ENCODE measurements at regions not wholly inside any gene's neighbourhood (a gene's known extent, or its start where the extent isn't known, plus 50 kb on each side); places are given as distances from the start of the nearest gene placed in this dataset.
"Not testable (repeated sequence)": the region's sequence is repeated elsewhere in the genome, so short reads cannot be mapped to it uniquely, and the experiment has no call there.

DNA sequence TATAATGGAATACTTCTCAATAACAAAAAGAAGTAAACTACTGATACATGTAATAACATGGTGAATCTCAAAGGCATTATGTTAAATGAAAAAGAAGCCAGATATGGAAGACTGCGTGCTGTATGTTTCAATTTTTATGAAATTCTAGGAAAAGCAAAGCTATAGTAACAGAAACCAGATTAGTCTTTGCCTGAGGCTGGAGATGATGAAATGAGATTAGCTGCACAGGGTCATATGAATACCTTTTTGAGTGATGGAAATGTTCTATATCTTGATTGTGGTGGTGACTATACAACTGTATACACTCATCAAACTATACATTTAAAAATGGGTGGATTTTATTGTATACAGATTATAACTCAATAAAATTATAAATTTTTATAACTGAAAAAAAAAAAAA is 113.5 kb downstream of the TMEM30B start:
- no peak for DNase-seq (ENCODE audit: low spot score)

DNA sequence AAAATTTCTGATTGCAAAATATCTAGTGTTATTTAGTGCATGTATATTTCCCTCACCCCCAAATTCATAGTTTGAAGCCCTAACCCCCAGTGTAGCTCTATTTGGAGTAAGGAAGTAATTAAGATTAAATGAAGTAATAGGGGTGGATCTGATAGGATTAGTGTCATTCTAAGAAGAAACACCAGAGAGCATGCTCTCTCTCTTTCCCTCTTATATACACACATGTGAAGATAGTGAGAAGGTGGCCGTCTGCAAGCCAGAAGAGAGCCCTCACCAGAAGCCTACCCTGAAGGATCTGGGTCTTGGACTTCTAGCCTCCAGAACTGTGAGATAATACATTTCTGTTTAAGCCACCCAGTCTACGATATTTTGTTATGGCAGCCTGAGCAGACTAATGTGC is 120.3 kb downstream of the TMEM30B start:
- DNase-seq (ENCODE audit: low spot score), result no peak

DNA sequence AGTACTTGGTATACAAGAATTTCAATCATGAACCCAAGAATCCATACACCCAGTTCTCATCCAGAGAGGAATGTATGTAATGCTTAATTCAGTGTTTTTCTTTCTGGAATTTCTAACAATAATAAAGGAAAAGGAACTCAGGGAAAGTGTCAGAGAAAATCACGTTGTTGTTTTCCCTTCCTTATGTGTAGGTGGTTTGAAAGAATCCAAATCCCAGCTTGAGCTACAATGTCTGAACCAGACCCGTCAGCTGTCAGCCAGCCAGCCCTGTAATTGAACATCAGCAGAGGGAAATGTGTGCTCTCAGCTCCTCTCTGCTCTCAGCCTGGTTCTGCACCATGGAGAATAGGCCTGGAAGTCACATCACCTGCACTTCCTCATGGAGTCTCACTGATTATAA is 126.5 kb downstream of the TMEM30B start:
- no peak for DNase-seq (ENCODE audit: low spot score)

DNA sequence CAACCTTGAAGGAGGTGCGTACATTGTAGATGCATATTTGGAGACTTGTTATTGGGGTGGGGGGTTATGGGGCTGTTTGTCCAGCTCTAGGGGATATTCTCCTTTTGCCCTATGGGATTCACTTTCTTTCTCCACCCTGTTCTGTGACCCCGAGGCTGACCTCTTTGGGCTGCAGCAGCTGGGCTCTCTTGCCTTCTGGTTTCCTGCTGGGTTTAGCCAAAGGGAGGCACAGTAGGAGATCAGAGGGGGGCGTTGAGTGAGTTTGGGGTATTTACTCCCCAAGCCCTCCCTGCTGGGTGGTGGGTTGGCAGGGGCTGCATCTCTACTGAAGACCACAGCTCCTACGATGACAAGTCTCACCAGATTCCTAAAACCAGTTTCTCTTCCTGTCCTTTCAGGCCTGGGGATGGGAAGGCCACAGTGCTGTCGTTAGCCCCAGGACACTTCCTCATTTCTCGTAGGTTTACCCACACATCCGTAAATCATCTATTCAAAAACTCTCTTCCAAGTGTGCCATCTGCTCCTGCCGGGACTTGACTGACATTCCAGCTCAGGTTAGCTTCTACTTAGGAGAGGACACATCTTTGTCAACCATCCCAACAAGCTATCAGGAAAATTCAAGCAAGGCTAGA is 127.1 kb downstream of the TMEM30B start:
- DNase-seq (ENCODE audit: low spot score), result no peak

DNA sequence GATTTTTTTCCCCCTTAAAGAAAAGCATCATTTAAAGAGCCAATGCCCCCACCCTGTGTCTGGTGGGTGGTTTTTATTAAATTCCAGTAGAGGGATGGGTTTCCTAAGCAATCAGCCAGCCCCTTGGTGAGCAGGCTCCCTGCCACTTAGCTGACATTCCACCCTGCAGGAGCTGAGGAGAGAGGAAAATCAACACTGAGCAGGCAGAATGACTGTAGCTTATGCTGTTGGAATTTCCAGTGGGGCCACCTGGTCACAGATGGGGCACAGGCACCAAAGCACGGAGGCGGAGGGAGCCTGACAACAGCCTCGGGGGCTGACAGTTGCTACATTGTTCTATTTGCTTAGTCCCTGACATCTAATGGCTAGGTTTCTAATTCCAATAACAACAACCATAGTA is 127.7 kb downstream of the TMEM30B start:
- DNase-seq (ENCODE audit: low spot score), result no peak

DNA sequence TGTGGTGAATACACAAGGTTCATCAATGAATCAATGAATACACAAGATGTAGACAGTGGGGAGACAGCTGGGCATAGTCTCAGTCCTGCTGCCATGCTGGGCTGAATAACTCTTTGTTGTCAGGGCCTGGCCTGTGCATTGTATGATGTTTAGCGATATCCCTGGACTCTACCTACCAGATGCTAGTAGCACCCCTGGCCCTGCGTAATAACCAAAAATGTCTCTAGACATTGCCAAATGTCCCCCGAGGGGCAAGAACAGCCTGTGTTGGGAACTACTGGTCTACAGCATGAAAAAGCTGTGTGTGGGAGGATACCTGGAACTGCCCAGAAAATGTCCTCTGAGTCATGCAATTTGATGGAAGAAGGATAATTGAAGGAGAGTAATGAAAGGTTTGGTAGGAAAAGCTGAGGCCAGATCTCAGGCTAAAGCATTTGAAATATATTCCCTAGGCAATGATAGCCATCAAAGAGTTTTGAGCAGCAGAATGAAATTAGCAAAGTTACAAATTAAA is 128.2 kb downstream of the TMEM30B start:
- DNase-seq (ENCODE audit: low spot score), result no peak

DNA sequence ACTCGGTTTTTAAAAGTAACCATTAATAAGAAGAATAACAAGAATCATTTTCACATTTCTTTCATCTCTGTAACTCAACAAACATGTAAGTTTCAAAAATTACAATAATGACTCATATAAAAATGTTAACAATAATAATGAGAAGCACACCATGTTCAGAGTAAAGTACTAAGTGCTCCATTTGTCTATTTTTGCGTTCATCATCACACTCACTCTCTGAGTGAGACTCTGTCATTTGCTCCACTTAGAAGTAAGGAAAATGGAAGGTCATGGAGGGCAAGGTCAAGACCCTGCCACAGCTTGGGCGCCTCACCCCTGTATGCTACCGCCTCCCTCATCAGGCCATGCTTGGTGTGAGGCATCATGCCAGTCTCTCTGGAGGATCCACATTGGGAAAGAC is 129.9 kb downstream of the TMEM30B start:
- DNase-seq (ENCODE audit: low spot score), result no peak

DNA sequence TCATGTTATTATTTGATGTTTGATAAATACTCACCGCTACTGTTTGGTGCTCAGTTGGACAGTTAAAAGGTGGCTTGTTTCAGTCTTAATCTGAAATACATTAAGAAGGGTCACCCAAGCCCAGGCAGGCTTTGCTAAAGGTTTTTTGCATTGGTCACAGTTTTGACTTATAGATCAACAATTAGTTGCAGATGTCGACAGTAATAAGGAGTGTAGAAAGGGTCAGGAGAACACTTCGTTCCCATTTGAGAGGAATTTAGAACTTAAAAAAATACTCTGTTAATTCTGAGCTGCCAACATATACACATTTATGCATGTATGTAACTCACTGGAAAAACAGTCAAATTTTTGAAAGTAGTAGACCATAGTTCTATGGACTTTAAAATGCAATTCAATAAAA is 130.3 kb downstream of the TMEM30B start:
- DNase-seq (ENCODE audit: low spot score), result no peak

DNA sequence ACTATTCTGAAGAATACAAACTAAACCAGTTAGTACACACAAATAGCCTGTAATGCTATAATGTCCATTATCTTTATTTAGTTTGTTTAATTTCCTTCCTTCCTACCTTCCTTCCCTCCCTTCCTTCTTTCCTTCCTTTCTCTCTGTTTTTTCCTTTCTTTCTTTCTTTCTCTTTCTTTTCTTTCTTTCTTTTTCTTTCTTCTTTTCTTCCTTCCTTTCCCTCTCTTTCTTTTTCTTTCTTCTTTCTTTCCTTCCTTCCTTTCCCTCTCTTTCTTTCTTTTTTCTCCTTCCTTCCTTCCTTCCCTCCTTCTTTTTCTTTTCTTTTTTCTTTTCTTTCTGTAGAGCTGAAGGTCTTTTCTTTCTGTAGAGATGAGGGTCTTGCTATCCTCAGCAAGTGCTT is 131.2 kb downstream of the TMEM30B start:
- DNase-seq (ENCODE audit: low spot score), result no peak

DNA sequence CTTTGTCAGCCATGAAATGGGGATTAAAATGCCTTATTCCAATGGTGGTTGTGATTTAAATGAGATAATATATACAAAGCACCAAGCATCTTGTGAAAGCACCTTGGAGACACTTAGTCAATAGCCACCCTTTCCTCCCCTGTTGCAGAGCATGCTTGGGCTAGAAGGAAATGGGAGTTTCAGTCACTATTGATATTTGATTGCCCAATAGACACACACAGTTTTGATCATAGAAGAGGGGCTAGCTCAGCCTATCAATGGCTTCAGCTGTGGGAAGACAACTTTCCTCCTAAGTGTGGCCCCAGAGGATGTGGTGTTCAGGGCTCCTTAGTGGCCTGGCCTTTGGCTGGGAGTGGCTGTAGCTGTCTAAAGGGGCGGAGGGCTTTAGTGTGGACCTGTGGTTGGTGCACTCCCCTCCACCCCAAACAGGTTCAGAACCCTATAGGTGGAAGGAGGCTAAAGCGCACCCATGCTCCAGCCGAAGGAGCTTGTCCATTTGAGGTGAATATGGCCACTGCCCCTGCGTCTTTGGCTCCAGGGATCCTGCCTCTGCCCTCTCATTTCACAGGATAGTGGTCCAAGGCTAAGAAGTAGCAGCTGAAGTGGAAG is 132.3 kb downstream of the TMEM30B start:
- no peak for DNase-seq (ENCODE audit: low spot score)

DNA sequence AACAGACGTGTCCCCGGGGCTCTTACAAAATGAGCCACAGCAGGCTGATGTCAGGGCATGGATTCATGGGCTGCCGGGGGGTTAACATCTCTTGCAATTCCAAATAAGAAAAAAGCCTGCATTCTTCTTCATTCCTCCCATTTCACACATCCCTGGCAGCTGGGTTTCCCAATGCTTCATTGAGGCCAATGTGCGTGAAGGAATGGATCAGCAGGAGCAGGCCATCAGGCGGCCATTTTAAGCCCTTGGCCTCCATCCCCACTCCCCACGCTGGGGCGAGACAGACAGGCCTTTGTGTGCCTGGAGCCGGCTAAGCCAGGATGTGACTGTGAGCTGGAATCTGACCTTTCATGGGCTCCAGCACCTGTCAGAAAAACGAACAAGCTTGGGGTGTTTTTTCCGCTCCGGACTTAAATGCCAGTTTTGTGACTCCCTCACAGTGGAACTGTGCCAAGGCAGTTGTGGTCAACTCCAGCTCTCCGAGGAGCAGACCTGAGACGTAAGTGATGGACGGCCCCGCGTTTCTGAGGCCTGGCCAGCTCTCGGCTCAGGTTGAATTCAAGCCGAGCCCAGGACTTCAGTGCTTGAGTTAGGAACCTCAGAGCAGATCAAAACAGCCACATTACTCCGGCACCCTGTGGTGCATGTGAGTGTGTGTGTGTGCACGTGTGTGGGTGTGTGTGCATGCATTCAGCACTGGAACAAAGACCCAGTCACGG is 133.1 kb downstream of the TMEM30B start:
- DNase-seq (ENCODE audit: low spot score), result no peak

DNA sequence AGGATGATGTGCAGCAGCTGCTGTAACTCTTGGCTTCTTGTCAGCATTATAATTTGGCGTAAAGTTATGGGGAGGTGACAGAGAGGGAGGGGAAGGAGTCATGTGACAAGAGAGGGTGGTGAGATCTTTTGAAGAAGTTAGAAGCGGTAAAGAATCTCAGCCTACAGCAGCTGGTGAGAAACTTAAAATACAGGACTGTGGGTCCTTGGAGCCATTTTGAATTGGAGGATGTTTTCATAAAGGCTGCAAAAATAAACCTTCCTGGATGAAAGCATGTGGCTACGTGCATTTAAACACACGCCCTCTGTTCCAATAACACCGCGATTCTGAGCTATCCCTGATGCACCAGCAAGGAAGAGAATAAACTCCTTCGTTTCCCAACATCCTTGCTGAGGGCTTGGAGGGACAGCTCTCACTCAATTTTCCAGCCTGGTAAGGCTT is 133.7 kb downstream of the TMEM30B start:
- DNase-seq (ENCODE audit: low spot score), result no peak

DNA sequence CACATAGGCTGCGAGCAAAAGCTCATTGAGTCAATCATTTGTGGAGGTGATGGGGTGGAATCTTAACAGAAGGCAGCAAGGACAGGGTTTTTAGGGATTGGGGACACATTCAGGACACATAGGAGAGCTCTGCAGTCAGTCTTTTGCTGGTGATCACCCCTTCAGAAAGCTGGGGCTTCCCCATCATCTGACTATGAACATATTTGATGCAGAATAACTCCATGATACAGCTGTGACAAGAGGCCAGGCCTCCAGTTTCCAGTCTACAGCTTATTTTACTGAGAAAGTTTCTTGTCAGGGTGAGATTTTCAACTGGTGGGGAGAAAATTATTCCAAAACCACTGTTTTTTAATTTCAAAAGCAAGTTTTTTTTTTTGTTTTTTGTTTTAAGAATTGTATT is 134.2 kb downstream of the TMEM30B start:
- DNase-seq (ENCODE audit: low spot score), result no peak

DNA sequence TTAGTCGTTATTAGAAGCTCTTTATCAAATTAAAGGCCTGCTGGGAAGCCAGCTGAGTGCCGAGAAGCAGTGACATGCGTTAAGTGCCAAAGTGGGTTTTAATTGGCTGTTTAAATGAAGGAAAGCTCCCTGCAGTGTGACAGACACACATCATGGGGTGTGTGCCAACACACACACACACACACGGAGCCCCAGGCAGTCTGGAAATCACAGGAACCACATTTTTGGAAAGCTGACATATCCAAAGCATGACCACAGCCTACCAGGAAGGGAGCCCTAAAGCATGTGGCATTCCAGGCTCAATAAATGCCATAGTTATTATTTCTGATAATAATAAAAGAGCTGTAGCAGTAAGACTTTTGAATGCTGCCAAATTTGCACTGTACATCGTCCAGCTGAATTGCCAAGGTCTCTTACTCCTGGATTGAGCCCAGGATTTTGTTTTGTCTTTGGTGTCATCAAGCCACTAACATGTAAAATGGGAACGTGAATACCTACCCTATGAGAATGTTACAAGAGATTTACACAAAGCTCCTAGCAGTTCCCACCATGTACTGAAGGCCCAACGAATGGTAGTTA is 135.1 kb downstream of the TMEM30B start:
- DNase-seq (ENCODE audit: low spot score), result no peak

DNA sequence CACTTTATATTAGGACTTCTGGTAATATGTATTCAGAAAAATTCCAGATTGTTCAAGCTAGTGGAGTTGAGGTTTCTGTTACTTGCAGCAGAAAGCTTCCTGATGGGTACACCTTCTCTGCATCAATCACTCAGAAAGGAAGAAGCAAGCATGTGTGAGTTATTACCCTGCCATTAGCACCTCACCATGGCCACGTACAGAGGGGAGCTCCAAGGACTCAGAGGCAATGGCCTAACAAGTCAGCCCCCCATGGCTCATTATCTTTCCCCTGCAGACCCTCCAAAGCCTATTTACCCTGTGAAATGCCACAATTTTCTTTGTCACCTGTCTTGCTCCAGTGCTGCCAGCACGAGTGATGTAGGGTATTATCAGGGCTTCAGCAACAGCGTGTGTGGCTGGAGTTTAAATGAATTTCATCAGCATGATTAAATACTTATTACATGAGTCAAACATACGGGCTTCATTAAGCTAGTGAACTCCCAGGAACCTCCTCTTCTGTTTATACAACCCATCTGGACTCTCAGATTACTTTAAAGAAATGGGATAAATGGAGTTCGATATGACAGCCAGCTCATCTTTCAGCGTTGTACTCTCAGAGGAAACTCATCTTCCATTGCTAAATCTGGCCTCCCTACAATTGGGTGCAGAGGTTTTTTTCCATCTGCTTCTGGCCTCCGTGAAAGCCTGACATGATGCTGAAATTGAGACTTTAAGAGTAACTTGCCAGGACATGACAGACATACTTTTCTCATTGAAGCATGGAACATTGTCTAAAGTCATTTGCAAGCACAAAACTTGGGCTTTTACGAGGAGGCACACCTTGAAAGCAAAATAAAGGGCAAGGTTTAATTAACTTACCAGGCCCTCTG is 135.9 kb downstream of the TMEM30B start:
- no peak for DNase-seq (ENCODE audit: low spot score)

DNA sequence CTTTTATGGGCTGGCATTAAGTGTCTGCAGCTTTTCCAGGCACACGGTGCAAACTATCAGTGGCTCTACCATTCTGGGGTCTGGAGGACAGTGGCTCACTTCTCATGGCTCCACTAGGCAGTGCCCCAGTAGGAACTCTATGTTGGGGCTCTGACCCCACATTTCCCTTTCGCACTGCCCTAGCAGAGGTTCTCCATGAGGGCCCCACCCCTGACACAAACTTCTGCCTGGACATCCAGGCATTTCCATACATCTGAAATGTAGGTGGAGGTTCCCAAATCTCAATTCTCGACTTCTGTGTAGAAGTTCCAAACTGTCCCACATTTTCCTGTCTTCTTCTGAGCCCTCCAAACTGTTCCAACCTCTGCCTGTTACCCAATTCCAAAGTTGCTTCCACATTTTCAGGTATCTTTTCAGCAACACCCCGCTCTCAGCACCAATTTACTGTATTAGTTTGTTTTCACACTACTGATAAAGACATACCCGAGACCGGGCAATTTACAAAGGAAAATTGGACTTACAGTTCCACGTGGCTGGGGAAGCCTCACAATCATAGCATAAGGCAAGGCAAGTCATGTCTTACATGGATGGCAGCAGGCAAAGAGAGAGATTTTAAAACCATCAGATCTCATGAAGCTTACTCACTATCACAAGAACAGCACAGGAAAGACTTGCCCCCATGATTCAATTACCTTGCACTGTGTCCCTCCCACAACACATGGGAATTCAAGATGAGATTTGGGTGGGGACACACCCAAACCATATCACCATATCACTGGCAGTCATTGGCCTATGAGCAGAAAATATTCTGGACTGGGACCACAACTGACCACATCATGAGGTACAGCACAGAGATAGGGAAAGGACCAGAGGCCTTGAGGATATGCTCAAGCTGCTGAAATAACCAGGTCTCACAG is 136.8 kb downstream of the TMEM30B start:
- DNase-seq (ENCODE audit: low spot score), result not testable (repeated sequence)

DNA sequence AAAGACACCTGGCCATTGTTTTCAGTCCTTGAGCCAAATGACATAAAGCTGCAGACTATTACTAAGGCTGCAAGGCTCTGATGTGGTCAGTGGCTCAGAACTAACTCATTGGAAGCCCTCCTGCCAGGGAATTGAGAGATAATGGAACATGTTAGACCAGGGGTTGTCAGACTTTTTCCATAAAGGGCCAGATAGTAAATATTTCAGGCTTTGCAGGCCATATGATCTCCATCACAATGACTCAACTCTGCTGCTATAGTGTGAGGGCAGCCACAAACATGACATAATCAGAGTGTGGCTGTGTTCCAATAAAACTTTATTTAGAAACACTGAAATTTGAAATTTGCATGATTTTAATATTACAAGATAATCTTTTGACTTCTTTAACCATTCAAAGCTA is 140.3 kb downstream of the TMEM30B start:
- DNase-seq (ENCODE audit: low spot score), result no peak

DNA sequence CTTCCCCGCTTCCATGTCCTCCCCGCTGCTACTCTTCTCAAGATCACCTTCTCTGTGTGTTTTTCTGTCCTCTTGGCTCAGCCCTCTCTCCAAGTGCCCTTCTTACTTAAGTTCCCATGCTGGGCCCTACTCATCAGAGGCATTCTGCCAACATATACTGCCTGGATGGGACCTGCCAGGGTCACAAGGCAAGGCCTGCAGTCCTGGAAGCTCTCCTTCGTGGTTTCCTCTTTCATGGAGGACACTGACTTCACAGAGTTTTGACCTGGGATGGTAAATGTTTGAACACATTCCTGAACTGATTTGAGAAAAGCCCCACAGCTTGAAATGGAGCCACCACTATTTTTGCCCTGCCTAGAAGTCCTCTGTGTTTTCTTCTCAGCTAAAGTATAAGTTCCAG is 140.9 kb downstream of the TMEM30B start:
- no peak for DNase-seq (ENCODE audit: low spot score)

DNA sequence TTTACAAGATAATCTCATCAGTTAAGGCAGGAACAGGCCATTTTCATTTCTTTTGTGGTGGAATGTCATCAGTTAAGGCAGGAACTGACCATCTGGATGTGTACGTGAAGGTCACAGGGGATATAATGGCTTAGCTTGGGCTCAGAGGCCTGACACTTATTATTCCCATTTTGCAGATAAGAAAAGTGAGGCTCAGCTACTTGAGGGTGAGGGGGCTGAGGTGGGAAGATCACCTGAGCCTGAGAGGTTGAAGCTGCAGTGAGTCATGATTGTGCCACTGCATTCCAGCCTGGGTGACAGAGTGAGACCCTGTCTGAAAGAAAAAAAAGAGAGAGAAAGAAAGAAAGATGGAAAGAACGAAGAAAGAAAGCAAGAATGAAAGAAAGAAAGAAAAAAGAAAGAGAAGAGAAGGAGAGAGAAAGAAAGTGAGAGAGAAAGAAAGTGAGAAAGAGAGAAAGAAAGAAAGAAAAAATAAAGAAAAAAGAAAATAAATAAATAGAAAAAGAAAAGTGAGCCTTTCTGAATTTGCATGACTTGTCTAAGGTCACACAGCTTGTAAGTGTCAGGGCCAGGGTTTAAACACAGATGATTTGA is 142.0 kb downstream of the TMEM30B start:
- no peak for DNase-seq (ENCODE audit: low spot score)

DNA sequence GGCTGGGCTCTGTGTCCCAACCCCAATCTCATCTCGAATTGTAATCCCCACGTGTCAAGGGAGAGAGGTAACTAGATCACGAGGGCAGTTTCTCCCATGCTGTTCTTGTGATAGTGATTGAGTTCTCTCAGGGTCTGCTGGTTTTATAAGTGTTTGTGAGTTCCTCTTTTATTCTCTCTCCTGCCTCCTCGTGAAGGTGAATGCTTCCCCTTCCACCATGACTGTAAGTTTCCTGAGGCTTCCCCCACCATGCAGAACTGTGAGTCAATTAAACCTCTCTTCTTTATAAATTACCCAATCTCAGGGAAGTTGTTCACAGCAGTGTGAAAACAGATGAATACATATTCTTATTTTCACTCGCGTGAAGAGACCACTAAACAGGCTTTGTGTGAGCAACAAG is 148.2 kb downstream of the TMEM30B start:
- DNase-seq (ENCODE audit: low spot score), result no peak

DNA sequence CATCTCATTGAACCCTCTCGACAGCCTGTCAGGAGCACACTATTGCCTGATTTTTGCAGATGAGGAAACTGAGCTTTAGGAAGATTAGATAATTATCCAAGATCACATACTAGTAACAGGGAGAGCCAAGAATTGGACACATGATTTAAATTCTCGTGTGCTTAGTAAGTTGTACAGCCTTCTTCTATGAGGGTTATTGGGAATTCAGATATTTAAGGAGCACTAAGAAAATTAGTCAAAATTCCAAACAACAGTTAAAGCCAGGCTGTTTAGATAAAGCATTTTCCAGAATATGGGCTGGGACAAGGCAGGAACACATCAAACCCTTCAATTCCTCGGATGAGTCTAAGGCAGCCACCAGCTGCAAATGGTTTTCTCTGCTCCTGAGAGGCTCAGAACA is 148.8 kb downstream of the TMEM30B start:
- DNase-seq (ENCODE audit: low spot score), result no peak
